Mesenchymal stem cell (in vitro differentiated cells and primary cell): ENCODE measurements at regions not wholly inside any gene's neighbourhood (a gene's known extent, or its start where the extent isn't known, plus 50 kb on each side); places are given as distances from the start of the nearest gene placed in this dataset.

Source experiments
- DNase-seq: peaks from one replicate; pipeline ENCODE4 v3.0.0-alpha.2; 2013
- H2AFZ ChIP-seq: one replicate; pipeline ENCODE4 v1.6.1; 2013; ENCODE audit warnings: low read depth, mild to moderate bottlenecking, control low read depth, inconsistent platforms, low read length, moderate library complexity
- H2AK5ac ChIP-seq: 2 replicates; pipeline ENCODE4 v1.6.1; 2013; ENCODE audit warnings: low read length, moderate library complexity, mild to moderate bottlenecking, inconsistent platforms; ENCODE audit not compliant: severe bottlenecking
- H2BK120ac ChIP-seq: one replicate; pipeline ENCODE4 v1.6.1; 2013; ENCODE audit warnings: low read depth, mild to moderate bottlenecking, inconsistent platforms, low read length, moderate library complexity
- H2BK12ac ChIP-seq, 2 experiments: one replicate each; pipeline ENCODE4 v1.6.1; 2013; ENCODE audit warnings: inconsistent platforms in 2 of 2, low read length in 2 of 2, mild to moderate bottlenecking in 2 of 2, moderate library complexity in 2 of 2, control low read depth in 1 of 2
- H2BK15ac ChIP-seq: one replicate; pipeline ENCODE4 v1.6.1; 2013; ENCODE audit warnings: mild to moderate bottlenecking, low read depth, inconsistent platforms; ENCODE audit not compliant: poor library complexity, severe bottlenecking
- H2BK5ac ChIP-seq: 2 replicates; pipeline ENCODE4 v1.6.1; 2013; ENCODE audit warnings: low read depth, mild to moderate bottlenecking, low read length, control low read depth, inconsistent platforms; ENCODE audit not compliant: poor library complexity, severe bottlenecking
- H3K14ac ChIP-seq, 2 experiments: one replicate each; pipeline ENCODE4 v1.6.1; 2013; ENCODE audit warnings: inconsistent platforms in 2 of 2, low read length in 2 of 2, control low read depth in 1 of 2, mild to moderate bottlenecking in 1 of 2, moderate library complexity in 1 of 2
- H3K18ac ChIP-seq, 2 experiments: one replicate each; pipeline ENCODE4 v1.6.1; 2013; ENCODE audit warnings: inconsistent platforms in 2 of 2, low read length in 2 of 2, control low read depth in 1 of 2, low read depth in 1 of 2, mild to moderate bottlenecking in 1 of 2
- H3K23ac ChIP-seq, 2 experiments: one replicate each; pipeline ENCODE4 v1.6.1; 2013; ENCODE audit warnings: inconsistent platforms in 2 of 2, low read length in 2 of 2, mild to moderate bottlenecking in 2 of 2, moderate library complexity in 2 of 2, control low read depth in 1 of 2
- H3K27ac ChIP-seq: 2 replicates; pipeline ENCODE4 v1.5.1; 2013; ENCODE audit warnings: mild to moderate bottlenecking, moderate library complexity, low read length, control low read depth, inconsistent platforms; ENCODE audit not compliant: poor library complexity, severe bottlenecking
- H3K27me3 ChIP-seq, 2 experiments: 2 replicates each; pipeline versions ENCODE4 v1.6.1 to v1.7.0; 2013; ENCODE audit warnings: low read length in 2 of 2, mild to moderate bottlenecking in 2 of 2, moderate library complexity in 2 of 2, control low read depth in 1 of 2, inconsistent platforms in 1 of 2; ENCODE audit not compliant: control insufficient read depth in 1 of 2, insufficient read depth in 1 of 2
- H3K36me3 ChIP-seq, 2 experiments: 2 replicates each; pipeline versions ENCODE4 v1.6.1 to v1.7.0; 2013; ENCODE audit warnings: low read length in 2 of 2, control low read depth in 1 of 2, inconsistent platforms in 1 of 2, low read depth in 1 of 2, mild to moderate bottlenecking in 1 of 2; ENCODE audit not compliant: insufficient read depth in 2 of 2, control insufficient read depth in 1 of 2
- H3K4ac ChIP-seq, 2 experiments: one replicate each; pipeline ENCODE4 v1.6.1; 2013; ENCODE audit warnings: inconsistent platforms in 2 of 2, low read length in 2 of 2, mild to moderate bottlenecking in 2 of 2, moderate library complexity in 2 of 2, control low read depth in 1 of 2, low read depth in 1 of 2
- H3K4me1 ChIP-seq: 2 replicates; pipeline ENCODE4 v1.6.1; 2013; ENCODE audit warnings: low read depth, low read length, control low read depth; ENCODE audit not compliant: control insufficient read depth, insufficient read depth
- H3K4me2 ChIP-seq: 2 replicates; pipeline ENCODE4 v1.6.1; 2013; ENCODE audit warnings: low read length, mild to moderate bottlenecking, inconsistent platforms; ENCODE audit not compliant: poor library complexity, severe bottlenecking
- H3K4me3 ChIP-seq, 2 experiments: 2 replicates each; pipeline versions ENCODE4 v1.5.1 to v1.7.0; 2013; ENCODE audit warnings: low read length in 2 of 2, mild to moderate bottlenecking in 2 of 2, control low read depth in 1 of 2, low read depth in 1 of 2; ENCODE audit not compliant: insufficient read depth in 1 of 2
- H3K79me1 ChIP-seq: replicated peaks from 2 replicates; pipeline ENCODE4 v1.6.1; 2013; ENCODE audit warnings: mild to moderate bottlenecking, control low read depth, low read length, inconsistent platforms; ENCODE audit not compliant: poor library complexity, severe bottlenecking
- H3K9ac ChIP-seq: 2 replicates; pipeline ENCODE4 v1.7.0; 2013; ENCODE audit warnings: mild to moderate bottlenecking, low read length, moderate library complexity
- H3K9me3 ChIP-seq: 2 replicates; pipeline ENCODE4 v1.7.0; 2013; ENCODE audit warnings: mild to moderate bottlenecking, low read length; ENCODE audit not compliant: control insufficient read depth
- H4K8ac ChIP-seq: one replicate; pipeline ENCODE4 v1.6.1; 2013; ENCODE audit warnings: inconsistent platforms, mild to moderate bottlenecking, low read length, moderate library complexity
- H4K91ac ChIP-seq: one replicate; pipeline ENCODE4 v1.6.1; 2013; ENCODE audit warnings: mild to moderate bottlenecking, low read length, inconsistent platforms
- WGBS: methylation state at CpG from one replicate; pipeline ENCODE4 v1.1.7; 2013; ENCODE audit warnings: mixed read lengths; 5-methylcytosine and 5-hydroxymethylcytosine counted together

DNA sequence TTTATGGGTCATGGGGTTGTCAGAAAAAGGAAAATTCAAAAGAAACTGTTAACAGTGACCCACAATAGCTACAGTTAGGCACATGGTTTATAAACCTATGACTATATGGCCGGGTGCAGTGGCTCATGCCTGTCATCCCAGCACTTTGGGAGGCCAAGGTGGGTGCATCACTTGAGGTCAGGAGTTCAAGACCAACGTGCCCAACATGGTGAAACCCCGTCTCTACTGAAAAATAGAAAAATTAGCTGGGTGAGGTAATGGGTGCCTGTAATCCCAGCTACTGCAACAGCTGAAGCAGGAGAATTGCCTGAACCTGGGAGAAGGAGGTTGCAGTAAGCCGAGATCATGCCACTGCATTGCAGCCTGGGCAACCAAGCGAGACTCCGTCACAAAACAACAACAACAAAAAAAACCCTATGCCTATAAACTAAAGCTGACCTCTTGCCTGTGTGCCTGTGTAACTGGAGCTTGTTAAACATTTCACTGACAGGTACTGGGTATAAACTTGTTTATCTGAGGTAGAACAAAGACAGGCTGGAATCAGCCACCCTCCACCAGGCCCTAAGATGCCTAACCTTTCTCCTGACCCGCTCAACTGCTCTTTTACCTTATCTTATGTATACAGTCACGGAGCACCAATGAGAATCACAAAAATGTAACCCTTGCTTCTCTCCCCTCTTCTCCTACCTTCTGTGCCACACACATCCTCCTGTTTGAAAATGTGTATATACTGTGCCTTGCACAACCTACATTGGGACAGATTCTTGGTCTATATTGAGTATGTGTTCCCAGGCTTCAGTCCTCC is 62.9 kb upstream of the ATF7IP2 start:
- no peak overlapping the region for H3K23ac ChIP-seq
- H4K8ac ChIP-seq, result no peak overlapping the region
- no peaks in the 10 kb centered on the region for H3K9me3 ChIP-seq
- H3K14ac ChIP-seq, result no peak overlapping the region
- H2BK5ac ChIP-seq, result no peak overlapping the region
- H3K27ac ChIP-seq, result no peak overlapping the region
- no peak overlapping the region for H3K4me3 ChIP-seq
- no peaks in the 10 kb centered on the region for H3K4me1 ChIP-seq
- no peak for DNase-seq
- H3K36me3 ChIP-seq, result no peaks in the 10 kb centered on the region
- no peak overlapping the region for H2BK12ac ChIP-seq
- H3K79me1 ChIP-seq, result no peaks in the 10 kb centered on the region
- no peak overlapping the region for H3K18ac ChIP-seq
- H3K4me2 ChIP-seq, result no peak overlapping the region
- no peak overlapping the region for H3K9ac ChIP-seq
- H2AK5ac ChIP-seq, result no peak overlapping the region
- H2BK15ac ChIP-seq, result no peak overlapping the region
- WGBS, result 66% methylated on average over 7 of the region's 8 CpGs
- H4K91ac ChIP-seq, result no peak overlapping the region
- H2AFZ ChIP-seq, result no peak overlapping the region
- no peaks in the 10 kb centered on the region for H3K27me3 ChIP-seq
- no peak overlapping the region for H3K4ac ChIP-seq
- no peak overlapping the region for H2BK120ac ChIP-seq

DNA sequence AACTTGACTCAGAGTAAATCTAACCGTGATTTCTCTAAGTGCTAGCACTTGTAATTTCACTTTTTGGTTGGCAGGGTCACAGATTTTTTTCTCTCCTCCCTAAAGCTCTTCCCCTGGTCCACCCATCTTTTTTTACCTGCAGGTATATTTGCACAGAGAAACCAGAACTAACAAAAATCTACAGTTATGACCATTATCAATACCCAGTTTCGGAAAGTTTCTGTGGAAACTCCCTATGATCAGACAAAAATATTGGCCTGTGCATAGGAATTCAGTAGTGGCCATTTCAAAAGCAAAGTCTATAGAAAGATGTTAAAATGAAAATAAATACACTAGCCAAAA is 62.4 kb upstream of the ATF7IP2 start:
- Histone ChIP-seq H4K8ac (no peak overlapping the region), H3K9ac (no peak overlapping the region), H3K4me3 (no peak overlapping the region), H2BK15ac (no peak overlapping the region), H3K23ac (no peak overlapping the region), H2BK5ac (no peak overlapping the region), H3K27ac (no peak overlapping the region), H2BK12ac (no peak overlapping the region), H4K91ac (no peak overlapping the region), H3K27me3 (no peaks in the 10 kb centered on the region), H2BK120ac (no peak overlapping the region), H3K9me3 (no peaks in the 10 kb centered on the region), H2AFZ (no peak overlapping the region), H3K36me3 (no peaks in the 10 kb centered on the region), H3K4me1 (no peaks in the 10 kb centered on the region), H3K79me1 (no peaks in the 10 kb centered on the region), H3K4ac (no peak overlapping the region), H3K14ac (no peak overlapping the region), H2AK5ac (no peak overlapping the region), H3K18ac (no peak overlapping the region), H3K4me2 (no peak overlapping the region)
- no peak for DNase-seq
- WGBS, result 83% methylated on average over 1 of the region's 2 CpGs

DNA sequence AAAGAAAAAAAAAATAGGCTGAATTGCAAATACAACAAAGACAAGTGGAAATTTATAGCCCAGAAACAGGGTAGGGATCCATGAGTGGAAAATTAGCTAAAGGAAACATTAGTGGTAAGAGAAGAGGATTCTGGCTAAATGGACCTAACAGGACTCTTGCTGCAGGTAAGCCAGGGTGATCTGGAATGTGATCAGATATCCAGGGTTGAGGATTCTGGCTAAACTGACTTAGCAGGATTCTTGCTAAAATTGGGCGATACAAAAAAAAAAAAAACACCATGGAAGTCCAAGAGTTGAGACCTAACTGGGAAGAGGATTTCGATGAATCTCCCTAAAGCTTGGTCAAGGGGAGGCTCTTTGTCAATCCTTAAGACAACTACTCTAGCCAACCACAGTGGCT is 61.7 kb upstream of the ATF7IP2 start:
- Histone ChIP-seq H2BK15ac (no peak overlapping the region), H3K18ac (no peak overlapping the region), H3K9me3 (no peaks in the 10 kb centered on the region), H3K27ac (no peak overlapping the region), H3K4ac (no peak overlapping the region), H3K23ac (no peak overlapping the region), H2AK5ac (no peak overlapping the region), H2BK120ac (no peak overlapping the region), H3K4me1 (no peaks in the 10 kb centered on the region), H3K9ac (no peak overlapping the region), H3K4me3 (no peak overlapping the region), H3K36me3 (no peaks in the 10 kb centered on the region), H2BK12ac (no peak overlapping the region), H3K27me3 (no peaks in the 10 kb centered on the region), H4K91ac (no peak overlapping the region), H3K79me1 (no peaks in the 10 kb centered on the region), H2BK5ac (no peak overlapping the region), H3K14ac (no peak overlapping the region), H3K4me2 (no peak overlapping the region), H2AFZ (no peak overlapping the region), H4K8ac (no peak overlapping the region)
- 69% methylated on average over 1 of the region's 2 CpGs for WGBS
- no peak for DNase-seq

DNA sequence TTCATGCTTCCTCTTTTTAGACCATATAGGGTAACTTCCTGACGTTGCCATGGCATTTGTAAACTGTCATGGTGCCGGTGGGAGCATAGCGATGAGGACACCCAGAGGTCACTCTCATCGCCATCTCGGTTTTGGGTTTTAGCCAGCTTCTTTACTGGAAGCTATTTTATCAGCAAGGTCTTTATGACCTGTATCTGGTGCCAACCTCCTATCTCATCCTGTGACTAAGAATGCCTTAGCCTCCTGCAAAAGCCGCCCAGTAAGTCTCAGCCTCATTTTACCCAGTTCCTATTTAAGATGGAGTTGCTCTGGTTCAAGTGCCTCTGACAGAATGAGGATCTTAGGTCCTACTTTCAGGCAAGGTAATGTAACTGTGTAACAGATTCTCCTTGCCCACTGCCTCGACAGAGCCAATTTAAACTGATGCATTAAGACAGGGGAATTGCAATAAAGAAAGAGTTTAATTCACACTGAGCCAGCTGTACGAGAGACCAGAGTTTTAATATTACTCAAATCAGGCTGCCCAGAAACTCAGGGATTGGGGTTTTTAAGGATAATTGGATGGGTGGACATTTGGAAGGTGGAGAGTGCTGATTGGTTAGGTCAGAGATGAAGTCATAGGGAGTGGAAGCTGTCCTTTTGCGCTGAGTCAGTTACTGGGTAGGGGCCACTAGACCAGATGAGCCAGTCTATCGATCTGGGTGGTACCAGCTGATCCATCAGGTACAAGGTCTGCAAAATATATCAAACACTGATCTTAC is 59.9 kb upstream of the ATF7IP2 start:
- no peaks in the 10 kb centered on the region for H3K4me1 ChIP-seq
- H3K4me2 ChIP-seq, result no peak overlapping the region
- no peak overlapping the region for H3K9ac ChIP-seq
- WGBS, result 81% methylated on average over 10 of the region's 10 CpGs
- H2AK5ac ChIP-seq, result no peak overlapping the region
- H3K18ac ChIP-seq, result no peak overlapping the region
- no peaks in the 10 kb centered on the region for H3K36me3 ChIP-seq
- no peaks in the 10 kb centered on the region for H3K9me3 ChIP-seq
- no peak overlapping the region for H3K27ac ChIP-seq
- H2BK5ac ChIP-seq, result no peak overlapping the region
- H2BK12ac ChIP-seq, result no peak overlapping the region
- no peak overlapping the region for H3K14ac ChIP-seq
- no peak overlapping the region for H2AFZ ChIP-seq
- H2BK15ac ChIP-seq, result no peak overlapping the region
- H2BK120ac ChIP-seq, result no peak overlapping the region
- no peak overlapping the region for H3K23ac ChIP-seq
- no peak overlapping the region for H3K4ac ChIP-seq
- no peak for DNase-seq
- H4K91ac ChIP-seq, result no peak overlapping the region
- no peak overlapping the region for H4K8ac ChIP-seq
- H3K79me1 ChIP-seq, result no peaks in the 10 kb centered on the region
- H3K27me3 ChIP-seq, result no peaks in the 10 kb centered on the region
- no peak overlapping the region for H3K4me3 ChIP-seq
